PC-3 (cell line): ENCODE measurements at regions not wholly inside any gene's neighbourhood (a gene's known extent, or its start where the extent isn't known, plus 50 kb on each side); places are given as distances from the start of the nearest gene placed in this dataset.

Experiments used
- EZH2 ChIP-seq: fragments of 300-600 bp; sonication (generic); IDR thresholded peaks from one replicate; pipeline ENCODE4 v1.6.1; 2017; ENCODE audit warnings: antibody characterized with exemption, mild to moderate bottlenecking, low read length; ENCODE audit not compliant: unreplicated experiment
- EZH2phosphoT487 ChIP-seq: fragments of 300-600 bp; sonication (generic); IDR thresholded peaks from 2 replicates; pipeline ENCODE4 v1.6.1; 2018; ENCODE audit warnings: mild to moderate bottlenecking, antibody characterized with exemption, low read length, borderline replicate concordance
- TF ChIP-seq, protein P1 (sequence below): fragments of 300-600 bp; sonication (generic); conservative IDR thresholded peaks from 2 replicates; pipeline ENCODE4 v1.5.1; 2017; ENCODE audit warnings: antibody characterized with exemption, low read depth, mild to moderate bottlenecking, low read length

- TF ChIP-seq EZH2 (no peak), EZH2phosphoT487 (no peak)
- TF ChIP-seq, protein P1, sequence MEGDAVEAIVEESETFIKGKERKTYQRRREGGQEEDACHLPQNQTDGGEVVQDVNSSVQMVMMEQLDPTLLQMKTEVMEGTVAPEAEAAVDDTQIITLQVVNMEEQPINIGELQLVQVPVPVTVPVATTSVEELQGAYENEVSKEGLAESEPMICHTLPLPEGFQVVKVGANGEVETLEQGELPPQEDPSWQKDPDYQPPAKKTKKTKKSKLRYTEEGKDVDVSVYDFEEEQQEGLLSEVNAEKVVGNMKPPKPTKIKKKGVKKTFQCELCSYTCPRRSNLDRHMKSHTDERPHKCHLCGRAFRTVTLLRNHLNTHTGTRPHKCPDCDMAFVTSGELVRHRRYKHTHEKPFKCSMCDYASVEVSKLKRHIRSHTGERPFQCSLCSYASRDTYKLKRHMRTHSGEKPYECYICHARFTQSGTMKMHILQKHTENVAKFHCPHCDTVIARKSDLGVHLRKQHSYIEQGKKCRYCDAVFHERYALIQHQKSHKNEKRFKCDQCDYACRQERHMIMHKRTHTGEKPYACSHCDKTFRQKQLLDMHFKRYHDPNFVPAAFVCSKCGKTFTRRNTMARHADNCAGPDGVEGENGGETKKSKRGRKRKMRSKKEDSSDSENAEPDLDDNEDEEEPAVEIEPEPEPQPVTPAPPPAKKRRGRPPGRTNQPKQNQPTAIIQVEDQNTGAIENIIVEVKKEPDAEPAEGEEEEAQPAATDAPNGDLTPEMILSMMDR: no peak
Observed at GRCh38 chr7:10040674-10041073, 933.0 kb upstream of the PHF14 start.
